GM21526 (cell line): ENCODE measurements at regions not wholly inside any gene's neighbourhood (a gene's known extent, or its start where the extent isn't known, plus 50 kb on each side); places are given as distances from the start of the nearest gene placed in this dataset.
"Not testable (repeated sequence)": the region's sequence is repeated elsewhere in the genome, so short reads cannot be mapped to it uniquely, and the experiment has no call there.

ENCODE experiments used
- ATAC-seq: cut with Tn5 transposase; IDR thresholded peaks from one replicate; pipeline ENCODE4 v1.9.1; 2021; ENCODE audit warnings: moderate library complexity; ENCODE audit not compliant: unreplicated experiment, low FRiP score

- ATAC-seq, result no peak
These were observed 1242.1 kb downstream of the PLA2G4A start for GRCh38 chr1:188070848-188071247.

- no peak for ATAC-seq
These were observed 1260.3 kb downstream of the PLA2G4A start for GRCh38 chr1:188089015-188089414.

- no peak for ATAC-seq
These were observed 1260.7 kb downstream of the PLA2G4A start for GRCh38 chr1:188089461-188089860.

GRCh38 chr1:188096521-188096920 lies 1267.8 kb downstream of the PLA2G4A start:
- no peak for ATAC-seq

- no peak for ATAC-seq
These were observed 1288.7 kb downstream of the PLA2G4A start for GRCh38 chr1:188117436-188117835.

- ATAC-seq, result no peak
These were observed 1293.9 kb downstream of the PLA2G4A start for GRCh38 chr1:188122646-188123045.

- no peak for ATAC-seq
These were observed 1298.8 kb downstream of the PLA2G4A start for GRCh38 chr1:188127507-188127906.

- ATAC-seq, result no peak
These were observed 1300.0 kb downstream of the PLA2G4A start for GRCh38 chr1:188128761-188129160.

- no peak for ATAC-seq
These were observed 1301.4 kb downstream of the PLA2G4A start for GRCh38 chr1:188129856-188130838.

GRCh38 chr1:188137221-188137620 lies 1308.5 kb downstream of the PLA2G4A start:
- ATAC-seq, result no peak

- ATAC-seq, result no peak
These were observed 1312.2 kb downstream of the PLA2G4A start for GRCh38 chr1:188140958-188141357.

GRCh38 chr1:188154196-188154595 lies 1325.4 kb downstream of the PLA2G4A start:
- no peak for ATAC-seq

- no peak for ATAC-seq
These were observed 1326.0 kb downstream of the PLA2G4A start for GRCh38 chr1:188154761-188155160.

- no peak for ATAC-seq
These were observed 1326.5 kb downstream of the PLA2G4A start for GRCh38 chr1:188155261-188155660.

GRCh38 chr1:188164459-188164858 lies 1335.7 kb downstream of the PLA2G4A start:
- no peak for ATAC-seq

GRCh38 chr1:188166654-188167053 lies 1337.9 kb downstream of the PLA2G4A start:
- no peak for ATAC-seq

GRCh38 chr1:188169971-188170370 lies 1341.2 kb downstream of the PLA2G4A start:
- no peak for ATAC-seq

- ATAC-seq, result no peak
These were observed 1341.7 kb downstream of the PLA2G4A start for GRCh38 chr1:188170411-188170810.

GRCh38 chr1:188170935-188171334 lies 1342.2 kb downstream of the PLA2G4A start:
- ATAC-seq, result no peak

GRCh38 chr1:188182063-188182462 lies 1353.3 kb downstream of the PLA2G4A start:
- ATAC-seq, result not testable (repeated sequence)

GRCh38 chr1:188188317-188188716 lies 1359.6 kb downstream of the PLA2G4A start:
- ATAC-seq, result no peak

GRCh38 chr1:188194916-188195315 lies 1366.2 kb downstream of the PLA2G4A start:
- no peak for ATAC-seq
